IMR-90 (cell line): ENCODE measurements at regions not wholly inside any gene's neighbourhood (a gene's known extent, or its start where the extent isn't known, plus 50 kb on each side); places are given as distances from the start of the nearest gene placed in this dataset.

Source experiments
- CEBPB ChIP-seq: IDR thresholded peaks from 2 replicates; pipeline ENCODE4 v1.6.1; 2012; ENCODE audit warnings: low read depth, low read length, improper control_type of control experiment
- FOS ChIP-seq: fragments of 150-350 bp; IDR thresholded peaks from 2 replicates; pipeline ENCODE4 v1.6.1; 2016; ENCODE audit warnings: low read depth, low read length
- MAFK ChIP-seq: IDR thresholded peaks from 2 replicates; pipeline ENCODE4 v1.6.1; 2012; ENCODE audit warnings: low read depth, low read length, improper control_type of control experiment
- MAZ ChIP-seq: IDR thresholded peaks from 2 replicates; pipeline ENCODE4 v1.6.1; 2012; ENCODE audit warnings: low read depth, mild to moderate bottlenecking, low read length, improper control_type of control experiment, moderate library complexity, borderline replicate concordance
- NFE2L2 ChIP-seq: fragments of 150-350 bp; IDR thresholded peaks from 2 replicates; pipeline ENCODE4 v1.6.1; 2016; ENCODE audit warnings: low read depth, mild to moderate bottlenecking, low read length
- POLR2A ChIP-seq: IDR thresholded peaks from 2 replicates; pipeline ENCODE4 v1.6.1; 2012; ENCODE audit warnings: mild to moderate bottlenecking, low read depth, low read length
- RAD21 ChIP-seq: IDR thresholded peaks from 2 replicates; pipeline ENCODE4 v1.6.1; 2012; ENCODE audit warnings: low read length, improper control_type of control experiment
- RFX5 ChIP-seq: IDR thresholded peaks from 2 replicates; pipeline ENCODE4 v1.8.0; 2012; ENCODE audit warnings: low read depth, mild to moderate bottlenecking, low read length, moderate library complexity
- TF ChIP-seq, protein P1 (sequence below): conservative IDR thresholded peaks from 2 replicates; pipeline ENCODE4 v1.5.1; 2012; ENCODE audit warnings: mild to moderate bottlenecking, low read depth, low read length, improper control_type of control experiment
- TF ChIP-seq, protein P2 (sequence below): fragments of 150-350 bp; IDR thresholded peaks from 2 replicates; pipeline ENCODE4 v1.6.1; 2016; ENCODE audit warnings: low read depth, mild to moderate bottlenecking, low read length, moderate library complexity, borderline replicate concordance
- TF ChIP-seq, protein P3 (sequence below): fragments of 150-350 bp; IDR thresholded peaks from 2 replicates; pipeline ENCODE4 v1.6.1; 2017; ENCODE audit warnings: mild to moderate bottlenecking, antibody characterized with exemption, low read length, low read depth

DNA sequence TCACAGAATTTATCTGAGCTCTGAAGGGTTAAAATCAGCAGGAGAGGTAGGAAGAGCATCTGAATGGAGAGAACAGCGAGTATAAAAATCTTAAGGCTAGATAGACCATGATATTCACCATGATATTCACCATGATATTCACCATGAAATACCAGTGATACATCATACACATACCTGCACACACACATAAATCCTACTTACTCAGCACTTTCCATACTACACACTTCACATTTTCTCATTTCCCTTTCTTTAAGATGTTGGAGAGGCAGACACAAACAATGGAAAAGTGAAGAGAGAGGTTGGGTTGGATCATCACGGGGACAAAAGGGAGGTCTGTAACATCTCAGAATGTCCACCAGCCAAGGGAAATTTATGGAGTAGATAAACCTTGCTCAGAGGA, 66.4 kb upstream of the ATP10B start:
- TF ChIP-seq, protein P1, sequence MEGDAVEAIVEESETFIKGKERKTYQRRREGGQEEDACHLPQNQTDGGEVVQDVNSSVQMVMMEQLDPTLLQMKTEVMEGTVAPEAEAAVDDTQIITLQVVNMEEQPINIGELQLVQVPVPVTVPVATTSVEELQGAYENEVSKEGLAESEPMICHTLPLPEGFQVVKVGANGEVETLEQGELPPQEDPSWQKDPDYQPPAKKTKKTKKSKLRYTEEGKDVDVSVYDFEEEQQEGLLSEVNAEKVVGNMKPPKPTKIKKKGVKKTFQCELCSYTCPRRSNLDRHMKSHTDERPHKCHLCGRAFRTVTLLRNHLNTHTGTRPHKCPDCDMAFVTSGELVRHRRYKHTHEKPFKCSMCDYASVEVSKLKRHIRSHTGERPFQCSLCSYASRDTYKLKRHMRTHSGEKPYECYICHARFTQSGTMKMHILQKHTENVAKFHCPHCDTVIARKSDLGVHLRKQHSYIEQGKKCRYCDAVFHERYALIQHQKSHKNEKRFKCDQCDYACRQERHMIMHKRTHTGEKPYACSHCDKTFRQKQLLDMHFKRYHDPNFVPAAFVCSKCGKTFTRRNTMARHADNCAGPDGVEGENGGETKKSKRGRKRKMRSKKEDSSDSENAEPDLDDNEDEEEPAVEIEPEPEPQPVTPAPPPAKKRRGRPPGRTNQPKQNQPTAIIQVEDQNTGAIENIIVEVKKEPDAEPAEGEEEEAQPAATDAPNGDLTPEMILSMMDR: no peak
- TF ChIP-seq POLR2A (no peak), MAZ (no peak), FOS (no peak), RAD21 (no peak), CEBPB (no peak), RFX5 (no peak), NFE2L2 (no peak), MAFK (peak; percentile 64)
- TF ChIP-seq, protein P2, sequence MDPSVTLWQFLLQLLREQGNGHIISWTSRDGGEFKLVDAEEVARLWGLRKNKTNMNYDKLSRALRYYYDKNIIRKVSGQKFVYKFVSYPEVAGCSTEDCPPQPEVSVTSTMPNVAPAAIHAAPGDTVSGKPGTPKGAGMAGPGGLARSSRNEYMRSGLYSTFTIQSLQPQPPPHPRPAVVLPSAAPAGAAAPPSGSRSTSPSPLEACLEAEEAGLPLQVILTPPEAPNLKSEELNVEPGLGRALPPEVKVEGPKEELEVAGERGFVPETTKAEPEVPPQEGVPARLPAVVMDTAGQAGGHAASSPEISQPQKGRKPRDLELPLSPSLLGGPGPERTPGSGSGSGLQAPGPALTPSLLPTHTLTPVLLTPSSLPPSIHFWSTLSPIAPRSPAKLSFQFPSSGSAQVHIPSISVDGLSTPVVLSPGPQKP: no peak
- TF ChIP-seq, protein P3, sequence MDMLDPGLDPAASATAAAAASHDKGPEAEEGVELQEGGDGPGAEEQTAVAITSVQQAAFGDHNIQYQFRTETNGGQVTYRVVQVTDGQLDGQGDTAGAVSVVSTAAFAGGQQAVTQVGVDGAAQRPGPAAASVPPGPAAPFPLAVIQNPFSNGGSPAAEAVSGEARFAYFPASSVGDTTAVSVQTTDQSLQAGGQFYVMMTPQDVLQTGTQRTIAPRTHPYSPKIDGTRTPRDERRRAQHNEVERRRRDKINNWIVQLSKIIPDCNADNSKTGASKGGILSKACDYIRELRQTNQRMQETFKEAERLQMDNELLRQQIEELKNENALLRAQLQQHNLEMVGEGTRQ: no peak
